ENCODE measurements at regions not wholly inside any gene's neighbourhood (a gene's known extent, or its start where the extent isn't known, plus 50 kb on each side); places are given as distances from the start of the nearest gene placed in this dataset.

- no peak for TF ChIP-seq POLR2A (IDR thresholded peaks at IDR 0.05; ENCODE audit: borderline replicate concordance, extremely low read depth, insufficient read depth, insufficient read length)
- TF ChIP-seq ZNF274 (IDR thresholded peaks at IDR 0.05; ENCODE audit: low read depth, low read length), result no peak
- TF ChIP-seq RAD21 (IDR thresholded peaks at IDR 0.05; ENCODE audit: low read depth), result no peak
- no peak for TF ChIP-seq JUND (IDR thresholded peaks at IDR 0.05)
Measured at GRCh38 chr12:59432057-59432456, 163.8 kb upstream of the SLC16A7 start (continued).

- TF ChIP-seq EGR1 (IDR thresholded peaks at IDR 0.05; ENCODE audit: low read depth), result no peak
- no peak for TF ChIP-seq ZBTB33 (IDR thresholded peaks at IDR 0.05; ENCODE audit: extremely low read depth, insufficient replicate concordance, low read length)
- peak in 2 of 3 experiments; percentile 16 to 19; a peak in 1 of 6 replicates for TF ChIP-seq CTCF (IDR thresholded peaks at IDR 0.05 in 2 of 3, conservative IDR thresholded peaks at IDR 0.05 in 1 of 3; ENCODE audit: borderline replicate concordance in 1 of 3, insufficient read depth in 1 of 3, low read depth in 2 of 3, low read length in 2 of 3)
- TF ChIP-seq RAD21 (IDR thresholded peaks at IDR 0.05; ENCODE audit: low read depth), result peak; percentile 42
- TF ChIP-seq YY1 (IDR thresholded peaks at IDR 0.05; ENCODE audit: extremely low read depth, insufficient replicate concordance, low read depth, low read length), result no peak
- Histone ChIP-seq H3K79me2 (ENCODE audit: insufficient read depth, low read length) (no peaks in the 10 kb centered on the region), H2AFZ (ENCODE audit: low read depth, low read length, poor library complexity, severe bottlenecking) (no peak overlapping the region), H4K20me1 (ENCODE audit: insufficient read depth) (no peaks in the 10 kb centered on the region), H3K27ac (ENCODE audit: low read depth, low read length) (no peak overlapping the region), H3K4me2 (ENCODE audit: low read length) (no peak overlapping the region), H3K9me2 (ENCODE audit: insufficient read depth) (no peaks in the 10 kb centered on the region), H3K9me3 (ENCODE audit: control insufficient read depth in 1 of 2, insufficient read depth in 1 of 2, low read depth in 1 of 2, low read length in 2 of 2) (no peaks in the 10 kb centered on the region), H3K36me3 (ENCODE audit: control insufficient read depth in 1 of 2, insufficient read depth in 2 of 2, low read length in 2 of 2) (no peaks in the 10 kb centered on the region), H3K4me1 (ENCODE audit: control insufficient read depth in 1 of 2, insufficient read depth in 2 of 2, low read length in 2 of 2) (no peaks in the 10 kb centered on the region), H3K27me3 (ENCODE audit: insufficient read depth, low read length) (no peaks in the 10 kb centered on the region), H3K4me3 (replicated peaks in 1 of 2; ENCODE audit: low read depth in 1 of 2, low read length in 2 of 2) (no peak overlapping the region), H3K9ac (ENCODE audit: low read length) (no peak overlapping the region)
- DNase-seq (ENCODE audit: low read depth, low spot score) (no peak), ATAC-seq (no peak)
- ChIA-PET POLR2A (no interaction called here), RAD21 (ENCODE audit: low non-redundant PET in 1 of 2, low total read pairs in 2 of 2, uncharacterized antibody in 2 of 2, unreplicated experiment in 2 of 2) (no interaction called here), CTCF (no interaction called here)
- BruUV-seq (replicated peaks), result no TSS peak
- intact Hi-C loops (cut with micrococcal nuclease), result loop anchor here (5.0 kb wide), 1 partner anchor 376 kb away; no protein-coding TSS in a partner anchor
Measured at GRCh38 chr12:59431266-59431665, 164.6 kb upstream of the SLC16A7 start.
